H1 (cell line): ENCODE measurements at regions not wholly inside any gene's neighbourhood (a gene's known extent, or its start where the extent isn't known, plus 50 kb on each side); places are given as distances from the start of the nearest gene placed in this dataset.

Experiments
- CTCF ChIP-seq, 3 experiments: IDR thresholded peaks; 1 replicate in 2 of 3; 2 replicates in 1 of 3; pipeline versions ENCODE4 v1.5.1 to v1.6.1; 2011; ENCODE audit warnings: low read length in 3 of 3, mild to moderate bottlenecking in 3 of 3, inconsistent platforms in 2 of 3, low read depth in 1 of 3, moderate library complexity in 1 of 3; ENCODE audit not compliant: insufficient read depth in 1 of 3; ENCODE audit errors: control extremely low read depth in 1 of 3
- POLR2A ChIP-seq, 2 experiments: IDR thresholded peaks; 1 replicate in 1 of 2; 2 replicates in 1 of 2; pipeline ENCODE4 v1.6.1; 2011; ENCODE audit warnings: low read depth in 2 of 2, low read length in 2 of 2, mild to moderate bottlenecking in 2 of 2; ENCODE audit errors: control extremely low read depth in 1 of 2
- RFX5 ChIP-seq: IDR thresholded peaks from 2 replicates; pipeline ENCODE4 v1.6.1; 2011; ENCODE audit warnings: low read depth, low read length, improper control_type of control experiment, borderline replicate concordance

GRCh38 chr6:113339209-113339608, 517.9 kb upstream of the MARCKS start:
- no peak for TF ChIP-seq CTCF (IDR thresholded peaks at IDR 0.05; ENCODE audit: control extremely low read depth in 1 of 3, insufficient read depth in 1 of 3, low read depth in 1 of 3, low read length in 3 of 3)
- TF ChIP-seq RFX5: no peak
- no peak for TF ChIP-seq POLR2A (IDR thresholded peaks at IDR 0.05; ENCODE audit: control extremely low read depth in 1 of 2, low read depth in 2 of 2, low read length in 2 of 2)
